AG04450 (cell line): ENCODE measurements at regions not wholly inside any gene's neighbourhood (a gene's known extent, or its start where the extent isn't known, plus 50 kb on each side); places are given as distances from the start of the nearest gene placed in this dataset. TPM values are rescaled to one million over a fixed set of nuclear protein-coding genes. Genes with fewer than 3 reads are reported as not detected.
"Not testable (repeated sequence)": the region's sequence is repeated elsewhere in the genome, so short reads cannot be mapped to it uniquely, and the experiment has no call there.

Source experiments
- CTCF ChIA-PET: fragments of 300-600, 350-600 bp; formaldehyde crosslinking; extraction: SDS; loops from one replicate; lab custom pipeline; 2022; ENCODE audit warnings: antibody characterized with exemption, inconsistent platforms; lab: Charles Lee
- POLR2A ChIA-PET: fragments of 350-600 bp; formaldehyde crosslinking; extraction: SDS; loops from one replicate; lab custom pipeline; 2021; ENCODE audit warnings: antibody characterized with exemption, inconsistent platforms; lab: Yijun Ruan, JAX
- DNase-seq: peaks from one replicate; pipeline ENCODE4 v3.0.0-alpha.2; 2011; ENCODE audit warnings: low read depth, low spot score
- H3K27ac ChIP-seq: one replicate; pipeline ENCODE4 v1.5.1; 2012; ENCODE audit warnings: low read depth, low read length, control low read depth
- H3K27me3 ChIP-seq: one replicate; pipeline ENCODE4 v1.6.0; 2012; ENCODE audit warnings: low read length; ENCODE audit not compliant: control insufficient read depth, insufficient read depth
- H3K4me3 ChIP-seq: 2 replicates; pipeline ENCODE4 v1.5.1; 2011; ENCODE audit warnings: mild to moderate bottlenecking, low read depth, low read length, control low read depth
- H3K9me3 ChIP-seq: 2 replicates; pipeline ENCODE4 v1.5.1; 2012; ENCODE audit warnings: low read length; ENCODE audit not compliant: control insufficient read depth, insufficient read depth
- small RNA-seq: library from RNA; depleted of rRNA; stranded (forward); fragments of <200 nt; gene quantifications from one replicate; pipeline ENCODE3, GENCODE V24; 2012; ENCODE audit warnings: low read depth; ENCODE audit not compliant: insufficient read length
- TF ChIP-seq, protein P1 (sequence below): IDR thresholded peaks from 2 replicates; pipeline ENCODE4 v1.5.1; 2011; ENCODE audit warnings: low read depth, low read length, control low read depth, inconsistent platforms

DNA sequence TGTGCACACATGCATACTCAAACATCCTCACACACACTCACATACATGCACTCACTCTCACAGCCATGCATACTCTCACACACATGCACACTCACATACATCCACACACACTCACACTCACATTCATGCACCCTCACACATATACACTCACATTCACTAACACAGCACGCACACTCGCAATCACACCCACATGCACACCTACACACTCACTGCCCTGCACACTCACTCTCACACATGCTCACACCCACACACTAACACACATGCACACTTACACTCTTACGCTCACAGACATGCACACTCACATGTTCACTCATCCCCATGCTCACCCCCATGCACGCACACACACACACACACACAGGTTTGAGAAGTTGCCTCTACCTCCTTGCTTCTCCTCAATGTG is 63.2 kb upstream of the SFSWAP start:
- CTCF ChIA-PET: no interaction called here

DNA sequence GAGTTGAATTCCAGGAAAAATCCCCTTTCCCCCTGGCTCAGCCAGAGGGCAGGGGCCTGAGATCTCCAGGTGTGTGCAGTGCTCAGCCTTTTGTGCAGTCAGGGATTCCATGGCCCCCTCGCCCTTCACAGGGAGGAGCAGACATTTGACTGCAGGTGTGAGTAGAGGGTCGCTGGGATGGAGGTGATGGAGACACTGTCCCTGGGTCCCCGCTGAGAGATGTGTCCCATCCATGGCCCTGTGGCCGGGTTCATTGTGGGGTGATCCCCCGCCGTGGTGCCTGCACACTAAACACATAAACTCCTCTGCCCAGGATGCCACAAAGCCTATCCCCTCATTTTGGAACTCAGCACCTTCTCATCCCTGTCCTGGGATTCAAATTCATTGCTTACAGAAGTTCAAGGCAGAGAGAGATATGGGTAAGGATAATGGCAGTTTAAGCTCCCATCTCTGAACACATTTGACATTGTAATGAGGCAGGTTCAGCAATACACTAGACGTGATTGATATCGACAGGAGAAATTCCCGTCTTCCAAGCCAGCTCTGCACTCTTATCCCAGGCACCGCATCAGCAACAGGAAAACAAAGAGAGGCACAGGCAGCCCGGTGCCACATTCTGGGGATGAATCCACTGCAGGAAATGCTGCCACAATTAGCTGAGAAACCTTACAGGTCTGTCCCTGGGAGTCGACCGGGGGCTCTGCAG is 55.3 kb upstream of the SFSWAP start:
- POLR2A ChIA-PET, H3K9me3 ChIP-seq, H3K4me3 ChIP-seq, CTCF ChIA-PET, H3K27me3 ChIP-seq, H3K27ac ChIP-seq, DNase-seq: not testable (repeated sequence)

More for the DNA sequence above, 63.2 kb upstream of the SFSWAP start:
- TF ChIP-seq, protein P1, sequence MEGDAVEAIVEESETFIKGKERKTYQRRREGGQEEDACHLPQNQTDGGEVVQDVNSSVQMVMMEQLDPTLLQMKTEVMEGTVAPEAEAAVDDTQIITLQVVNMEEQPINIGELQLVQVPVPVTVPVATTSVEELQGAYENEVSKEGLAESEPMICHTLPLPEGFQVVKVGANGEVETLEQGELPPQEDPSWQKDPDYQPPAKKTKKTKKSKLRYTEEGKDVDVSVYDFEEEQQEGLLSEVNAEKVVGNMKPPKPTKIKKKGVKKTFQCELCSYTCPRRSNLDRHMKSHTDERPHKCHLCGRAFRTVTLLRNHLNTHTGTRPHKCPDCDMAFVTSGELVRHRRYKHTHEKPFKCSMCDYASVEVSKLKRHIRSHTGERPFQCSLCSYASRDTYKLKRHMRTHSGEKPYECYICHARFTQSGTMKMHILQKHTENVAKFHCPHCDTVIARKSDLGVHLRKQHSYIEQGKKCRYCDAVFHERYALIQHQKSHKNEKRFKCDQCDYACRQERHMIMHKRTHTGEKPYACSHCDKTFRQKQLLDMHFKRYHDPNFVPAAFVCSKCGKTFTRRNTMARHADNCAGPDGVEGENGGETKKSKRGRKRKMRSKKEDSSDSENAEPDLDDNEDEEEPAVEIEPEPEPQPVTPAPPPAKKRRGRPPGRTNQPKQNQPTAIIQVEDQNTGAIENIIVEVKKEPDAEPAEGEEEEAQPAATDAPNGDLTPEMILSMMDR: no peak
- H3K9me3 ChIP-seq: no peaks in the 10 kb centered on the region
- DNase-seq: no peak
- no peak overlapping the region for H3K27ac ChIP-seq
- H3K27me3 ChIP-seq: no peaks in the 10 kb centered on the region
- H3K4me3 ChIP-seq: no peak overlapping the region
- POLR2A ChIA-PET: no interaction called here

DNA sequence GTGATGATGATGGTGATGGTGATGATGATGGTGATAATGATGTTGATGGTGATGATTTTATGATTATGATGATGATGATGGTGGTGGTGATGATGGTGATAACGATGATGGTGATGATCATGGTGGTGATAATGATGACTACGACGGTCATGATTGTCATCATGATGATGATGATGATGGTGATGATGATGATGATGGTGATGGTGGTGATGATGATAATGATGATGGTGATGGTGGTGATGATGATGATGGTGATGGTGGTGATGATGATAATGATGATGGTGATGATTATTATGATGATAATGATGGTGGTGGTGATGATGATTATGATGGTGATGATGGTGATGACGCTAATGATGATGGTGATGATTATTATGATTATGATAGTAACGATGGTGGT is 54.1 kb upstream of the SFSWAP start:
- H3K4me3 ChIP-seq, DNase-seq, H3K27me3 ChIP-seq, POLR2A ChIA-PET, H3K27ac ChIP-seq, H3K9me3 ChIP-seq, CTCF ChIA-PET: not testable (repeated sequence)

DNA sequence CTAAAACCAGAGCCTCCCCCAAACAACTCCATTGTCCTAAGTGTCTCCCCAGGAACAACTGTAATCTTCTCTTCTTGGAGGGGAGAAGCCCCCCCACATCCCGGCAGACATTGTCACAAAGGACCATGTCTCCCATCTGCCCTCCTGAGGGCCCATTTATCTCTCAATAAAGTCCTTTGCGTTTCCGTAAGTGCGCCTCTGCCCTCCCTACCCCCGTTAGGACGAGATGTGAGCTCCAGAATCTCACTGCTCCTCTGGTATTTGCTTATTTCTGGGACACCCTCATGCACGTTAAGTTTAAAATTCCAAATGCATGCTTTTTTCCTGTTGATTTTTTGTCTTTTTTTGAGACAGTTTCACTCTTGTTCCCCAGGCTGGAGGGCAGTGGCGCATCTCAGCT is 52.3 kb upstream of the SFSWAP start:
- DNase-seq, H3K27me3 ChIP-seq, H3K4me3 ChIP-seq, POLR2A ChIA-PET, H3K9me3 ChIP-seq, CTCF ChIA-PET, H3K27ac ChIP-seq: not testable (repeated sequence)

DNA sequence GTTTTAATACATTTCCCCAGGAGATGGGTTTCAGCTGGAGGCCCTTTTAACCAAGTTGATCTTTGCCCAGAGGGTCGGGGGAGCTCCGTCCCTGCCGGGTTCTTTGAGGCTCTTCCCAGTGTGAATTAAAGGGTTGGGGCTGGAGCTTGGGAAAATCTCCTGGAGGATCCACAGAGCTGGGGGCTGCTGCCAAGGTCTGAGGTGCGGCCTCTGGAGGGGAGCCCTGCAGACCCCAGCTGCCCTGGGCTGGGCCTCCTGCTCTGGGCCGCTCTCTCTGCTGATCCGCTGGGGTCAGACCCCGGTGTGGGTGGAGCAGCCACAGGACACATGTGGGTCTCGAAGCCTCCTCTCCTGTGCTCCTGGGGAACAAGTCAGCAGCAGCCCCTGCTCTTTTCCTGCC is 51.4 kb upstream of the SFSWAP start:
- H3K27ac ChIP-seq, H3K4me3 ChIP-seq, CTCF ChIA-PET, DNase-seq, H3K27me3 ChIP-seq, POLR2A ChIA-PET, H3K9me3 ChIP-seq: not testable (repeated sequence)

DNA sequence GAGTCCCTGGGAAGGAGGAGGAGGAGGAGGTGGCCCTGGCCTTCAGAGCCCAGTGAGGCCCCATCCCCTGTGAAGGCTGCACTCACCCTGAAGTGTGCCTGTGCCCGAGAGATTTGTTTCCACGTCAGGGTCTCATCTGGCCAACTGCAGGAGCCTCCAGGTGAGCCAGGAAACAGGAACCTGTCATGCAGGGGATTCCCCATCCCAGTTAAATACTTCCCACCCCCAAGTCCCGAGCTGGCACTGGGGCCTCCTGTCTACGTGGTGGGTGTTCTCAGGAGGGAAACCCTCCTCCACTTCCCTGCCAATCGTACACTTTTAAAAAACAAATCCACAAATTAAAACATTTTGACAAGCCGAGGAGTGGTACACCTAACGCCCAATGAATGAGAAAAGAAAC is 50.9 kb upstream of the SFSWAP start:
- DNase-seq, H3K4me3 ChIP-seq, H3K27me3 ChIP-seq, H3K9me3 ChIP-seq, POLR2A ChIA-PET, H3K27ac ChIP-seq, CTCF ChIA-PET: not testable (repeated sequence)

DNA sequence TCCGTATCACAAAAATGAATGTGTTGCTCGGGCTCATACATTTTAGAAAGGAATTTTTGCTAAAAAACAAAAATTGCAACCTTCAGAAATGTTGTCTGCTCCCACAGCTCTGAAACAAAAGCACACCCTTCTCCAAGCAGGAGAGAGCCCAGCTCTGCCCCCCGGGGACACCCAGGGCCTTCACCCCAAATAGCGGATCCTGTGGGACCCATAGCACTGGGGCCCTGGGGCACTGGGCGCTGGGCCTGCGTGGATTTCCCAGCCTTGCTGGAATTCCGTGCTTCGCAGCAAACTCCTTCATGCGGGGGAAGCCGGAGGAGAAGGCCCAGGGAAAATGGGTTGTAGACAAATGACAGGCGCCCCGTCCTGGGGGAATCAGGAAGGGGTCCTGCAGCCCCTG is 50.5 kb upstream of the SFSWAP start:
- H3K27ac ChIP-seq, H3K4me3 ChIP-seq, CTCF ChIA-PET, H3K27me3 ChIP-seq, DNase-seq, H3K9me3 ChIP-seq, POLR2A ChIA-PET: not testable (repeated sequence)

Small RNA genes lying in the stretch of these regions (small RNA-seq; reads per million reads assigned to genes)
- gene AC140063.1: not detected
- gene RNA5SP376: not detected
